ENCODE measurements at regions not wholly inside any gene's neighbourhood (a gene's known extent, or its start where the extent isn't known, plus 50 kb on each side); places are given as distances from the start of the nearest gene placed in this dataset.
"Not testable (repeated sequence)": the region's sequence is repeated elsewhere in the genome, so short reads cannot be mapped to it uniquely, and the experiment has no call there.

DNA sequence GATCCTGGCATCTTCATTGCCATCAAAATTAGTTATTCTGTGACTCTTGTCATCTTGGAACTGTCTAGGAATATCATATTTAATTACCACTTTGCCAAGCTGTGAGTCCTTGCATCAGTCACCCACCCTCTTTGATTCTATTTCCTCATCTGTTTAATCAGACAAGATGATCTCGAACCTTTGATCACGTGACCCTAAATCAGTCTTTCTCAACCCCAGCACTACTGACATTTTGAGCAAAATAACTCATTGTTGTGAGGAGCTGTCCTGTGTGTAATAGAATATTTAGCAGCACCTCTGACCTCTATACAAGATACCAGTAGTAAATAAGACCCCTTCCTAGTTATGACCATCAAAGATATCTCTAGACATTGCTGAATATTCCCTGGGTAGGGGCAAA, 343.4 kb upstream of the ARPP21 start:
- no peak overlapping the region for H3K4me3 Mint-ChIP-seq
- no peak for ATAC-seq (ENCODE audit: low read depth)
- ChIA-PET CTCF (no interaction called here), POLR2A (no interaction called here)
- H3K9me3 Mint-ChIP-seq, result no peaks in the 10 kb centered on the region
- no peaks in the 10 kb centered on the region for H3K4me1 Mint-ChIP-seq
- TF ChIP-seq, protein P1, sequence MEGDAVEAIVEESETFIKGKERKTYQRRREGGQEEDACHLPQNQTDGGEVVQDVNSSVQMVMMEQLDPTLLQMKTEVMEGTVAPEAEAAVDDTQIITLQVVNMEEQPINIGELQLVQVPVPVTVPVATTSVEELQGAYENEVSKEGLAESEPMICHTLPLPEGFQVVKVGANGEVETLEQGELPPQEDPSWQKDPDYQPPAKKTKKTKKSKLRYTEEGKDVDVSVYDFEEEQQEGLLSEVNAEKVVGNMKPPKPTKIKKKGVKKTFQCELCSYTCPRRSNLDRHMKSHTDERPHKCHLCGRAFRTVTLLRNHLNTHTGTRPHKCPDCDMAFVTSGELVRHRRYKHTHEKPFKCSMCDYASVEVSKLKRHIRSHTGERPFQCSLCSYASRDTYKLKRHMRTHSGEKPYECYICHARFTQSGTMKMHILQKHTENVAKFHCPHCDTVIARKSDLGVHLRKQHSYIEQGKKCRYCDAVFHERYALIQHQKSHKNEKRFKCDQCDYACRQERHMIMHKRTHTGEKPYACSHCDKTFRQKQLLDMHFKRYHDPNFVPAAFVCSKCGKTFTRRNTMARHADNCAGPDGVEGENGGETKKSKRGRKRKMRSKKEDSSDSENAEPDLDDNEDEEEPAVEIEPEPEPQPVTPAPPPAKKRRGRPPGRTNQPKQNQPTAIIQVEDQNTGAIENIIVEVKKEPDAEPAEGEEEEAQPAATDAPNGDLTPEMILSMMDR (IDR thresholded peaks at IDR 0.05), result no peak
- no peak for DNase-seq
- intact Hi-C loops (cut with micrococcal nuclease), result no loop called here
- H3K27me3 Mint-ChIP-seq, result no peaks in the 10 kb centered on the region
- no peak overlapping the region for H3K27ac Mint-ChIP-seq
- H3K36me3 Mint-ChIP-seq (ENCODE audit: low read depth), result no peaks in the 10 kb centered on the region

DNA sequence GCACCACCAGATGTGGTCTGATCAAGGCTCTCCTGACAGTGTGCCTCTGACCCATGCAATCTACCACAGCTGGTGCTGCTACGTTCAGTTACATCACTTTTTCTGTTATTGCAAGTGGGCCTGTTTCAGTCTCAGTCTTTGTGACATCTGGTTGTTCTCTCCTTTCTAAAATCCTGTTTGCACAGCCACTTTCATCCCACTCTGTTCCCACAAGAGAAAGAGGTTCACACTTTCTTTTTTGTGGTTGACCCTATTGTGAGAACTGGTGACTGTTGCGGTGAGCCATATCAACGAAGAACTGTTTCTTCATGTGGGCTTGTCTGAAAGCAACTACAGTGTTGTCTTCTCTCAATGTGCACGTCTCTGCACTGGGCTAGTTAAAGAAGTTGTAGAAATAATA, 342.8 kb upstream of the ARPP21 start:
- intact Hi-C loops (cut with micrococcal nuclease), result no loop called here
- POLR2A ChIA-PET, result no interaction called here
- no peak for DNase-seq
- no peak overlapping the region for H3K4me3 Mint-ChIP-seq
- ATAC-seq (ENCODE audit: low read depth), result no peak
- CTCF ChIA-PET, result no interaction called here
- no peaks in the 10 kb centered on the region for H3K27me3 Mint-ChIP-seq
- no peaks in the 10 kb centered on the region for H3K9me3 Mint-ChIP-seq
- H3K36me3 Mint-ChIP-seq (ENCODE audit: low read depth), result no peaks in the 10 kb centered on the region
- no peak overlapping the region for H3K27ac Mint-ChIP-seq
- no peaks in the 10 kb centered on the region for H3K4me1 Mint-ChIP-seq
- TF ChIP-seq, protein P1 (IDR thresholded peaks at IDR 0.05), result no peak

DNA sequence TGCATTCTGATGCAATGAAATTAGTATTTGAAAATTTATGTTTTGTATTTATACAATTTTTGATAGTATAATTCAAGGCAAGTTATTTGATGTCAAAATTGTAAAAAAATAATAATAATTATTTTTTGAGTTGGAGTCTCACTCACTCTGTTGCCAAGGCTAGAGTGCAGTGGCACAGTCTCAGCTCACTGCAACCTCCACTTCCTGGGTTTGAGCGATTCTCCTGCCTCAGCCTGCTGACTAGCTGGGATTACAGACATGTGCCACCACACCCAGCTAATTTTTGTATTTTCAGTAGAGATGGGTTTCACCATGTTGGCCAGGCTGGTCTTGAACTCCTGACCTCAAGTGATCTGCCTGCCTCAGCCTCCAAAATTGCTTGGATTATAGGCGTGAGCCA, 342.4 kb upstream of the ARPP21 start:
- H3K27me3 Mint-ChIP-seq; CTCF ChIA-PET; H3K9me3 Mint-ChIP-seq; H3K27ac Mint-ChIP-seq; ATAC-seq (ENCODE audit: low read depth); H3K4me1 Mint-ChIP-seq; H3K4me3 Mint-ChIP-seq; POLR2A ChIA-PET; intact Hi-C loops (cut with micrococcal nuclease); DNase-seq; H3K36me3 Mint-ChIP-seq (ENCODE audit: low read depth): not testable (repeated sequence)

DNA sequence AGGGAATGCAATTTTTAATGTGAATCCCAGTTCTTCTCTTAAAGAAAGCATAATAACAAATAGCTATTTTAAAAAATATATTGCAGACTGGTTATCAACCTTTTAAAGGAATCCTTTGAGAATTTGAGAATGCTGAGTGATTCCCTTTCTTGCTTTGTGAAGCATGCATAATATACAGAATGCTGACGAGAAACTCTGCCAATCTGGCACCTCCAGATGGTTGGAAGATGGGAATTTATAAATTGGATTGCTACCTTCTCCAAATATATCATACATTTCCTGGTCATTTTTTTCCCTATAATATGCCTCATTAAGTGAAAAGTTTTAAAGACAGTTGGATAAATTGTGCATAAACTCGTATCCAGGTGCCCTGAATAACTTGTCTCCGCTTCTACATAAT, 333.9 kb upstream of the ARPP21 start:
- CTCF ChIA-PET, result no interaction called here
- intact Hi-C loops (cut with micrococcal nuclease), result no loop called here
- POLR2A ChIA-PET, result no interaction called here
- Mint-ChIP-seq H3K9me3 (no peaks in the 10 kb centered on the region), H3K36me3 (ENCODE audit: low read depth) (no peaks in the 10 kb centered on the region), H3K27me3 (no peaks in the 10 kb centered on the region), H3K27ac (no peak overlapping the region), H3K4me3 (no peak overlapping the region), H3K4me1 (no peaks in the 10 kb centered on the region)
- ATAC-seq (ENCODE audit: low read depth) (no peak), DNase-seq (no peak)
- TF ChIP-seq, protein P1 (IDR thresholded peaks at IDR 0.05), result no peak

DNA sequence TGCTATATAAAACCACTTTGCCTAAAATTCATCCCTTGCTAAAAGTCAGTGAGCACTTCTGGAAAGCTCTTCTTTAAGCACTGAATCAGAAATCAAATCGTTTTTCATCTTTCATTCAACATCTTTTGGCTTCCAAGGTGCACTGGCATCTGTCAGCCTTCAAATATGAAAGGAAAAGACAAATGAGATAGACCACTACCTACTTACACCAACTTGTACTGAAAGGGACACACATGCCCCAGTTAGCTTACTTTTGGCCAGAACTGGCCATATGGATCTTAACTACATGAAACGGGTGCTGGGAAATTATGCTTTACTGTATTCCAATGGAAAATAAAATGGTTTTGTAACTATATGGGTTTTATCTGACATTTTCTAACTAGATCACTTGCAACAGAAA, 332.0 kb upstream of the ARPP21 start:
- no peaks in the 10 kb centered on the region for H3K9me3 Mint-ChIP-seq
- intact Hi-C loops (cut with micrococcal nuclease), result no loop called here
- ChIA-PET CTCF (no interaction called here), POLR2A (no interaction called here)
- no peaks in the 10 kb centered on the region for H3K36me3 Mint-ChIP-seq (ENCODE audit: low read depth)
- TF ChIP-seq, protein P1 (IDR thresholded peaks at IDR 0.05), result no peak
- ATAC-seq (ENCODE audit: low read depth) (no peak), DNase-seq (no peak)
- H3K4me3 Mint-ChIP-seq, result no peak overlapping the region
- no peaks in the 10 kb centered on the region for H3K27me3 Mint-ChIP-seq
- H3K27ac Mint-ChIP-seq, result no peak overlapping the region
- H3K4me1 Mint-ChIP-seq, result no peaks in the 10 kb centered on the region

DNA sequence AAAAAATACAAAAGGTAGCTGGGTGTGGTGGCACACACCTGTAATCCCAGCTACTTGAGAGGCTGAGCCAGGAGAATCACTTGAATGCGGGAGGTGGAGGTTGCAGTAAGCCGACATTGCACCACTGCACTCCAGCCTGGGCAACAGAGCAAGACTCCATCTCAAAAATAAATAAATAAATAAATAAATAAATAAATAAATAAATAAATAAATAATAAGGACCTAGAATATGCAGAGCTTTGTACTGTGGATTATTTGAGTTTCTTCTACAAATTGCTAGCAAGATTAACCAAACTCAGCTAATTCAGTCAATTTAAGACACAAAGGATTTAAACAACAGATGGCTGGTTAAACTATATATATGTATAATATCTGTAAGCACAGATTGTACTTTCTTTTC, 322.5 kb upstream of the ARPP21 start:
- CTCF ChIA-PET; H3K4me3 Mint-ChIP-seq; ATAC-seq (ENCODE audit: low read depth); H3K9me3 Mint-ChIP-seq; H3K27me3 Mint-ChIP-seq; intact Hi-C loops (cut with micrococcal nuclease); H3K36me3 Mint-ChIP-seq (ENCODE audit: low read depth); H3K4me1 Mint-ChIP-seq; H3K27ac Mint-ChIP-seq; POLR2A ChIA-PET; DNase-seq: not testable (repeated sequence)

All from activated B cell treated with CpG ODN at 0.5 μM for 24 hours (primary cell).